ENCODE measurements at regions not wholly inside any gene's neighbourhood (a gene's known extent, or its start where the extent isn't known, plus 50 kb on each side); places are given as distances from the start of the nearest gene placed in this dataset.

GRCh38 chr5:2902742-2903297 lies 151.3 kb upstream of the IRX2 start:
- intact Hi-C loops (cut with DNase I; ENCODE audit: low total_unique reads): no loop called here
- TF ChIP-seq POLR2A (IDR thresholded peaks at IDR 0.05) (no peak), CTCF (IDR thresholded peaks at IDR 0.05) (no peak)
- 90 to 95% methylated on average over 13 of the region's 13 CpGs for WGBS, 2 donors
- DNase-seq (ENCODE audit: low spot score in 2 of 2): peak in 1 of 2 donors; percentile 74
- no peak overlapping the region for H3K4me3 ChIP-seq (ENCODE audit: low read depth, poor library complexity, severe bottlenecking)

GRCh38 chr5:2902186-2902585 lies 150.7 kb upstream of the IRX2 start:
- no peak overlapping the region for H3K4me3 ChIP-seq (ENCODE audit: low read depth, poor library complexity, severe bottlenecking)
- TF ChIP-seq CTCF (IDR thresholded peaks at IDR 0.05) (no peak), POLR2A (IDR thresholded peaks at IDR 0.05) (no peak)
- WGBS, 2 donors: 74 to 75% methylated on average over 5 of the region's 5 CpGs
- peak in 1 of 2 donors; percentile 36 for DNase-seq (ENCODE audit: low spot score in 2 of 2)
- intact Hi-C loops (cut with DNase I; ENCODE audit: low total_unique reads): no loop called here

GRCh38 chr5:2901511-2901910 lies 150.0 kb upstream of the IRX2 start:
- 82 to 84% methylated on average over 10 of the region's 10 CpGs for WGBS, 2 donors
- intact Hi-C loops (cut with DNase I; ENCODE audit: low total_unique reads): no loop called here
- peak in 1 of 2 donors; percentile 67 for DNase-seq (ENCODE audit: low spot score in 2 of 2)
- no peak for TF ChIP-seq POLR2A (IDR thresholded peaks at IDR 0.05)
- no peak for TF ChIP-seq CTCF (IDR thresholded peaks at IDR 0.05)
- no peak overlapping the region for H3K4me3 ChIP-seq (ENCODE audit: low read depth, poor library complexity, severe bottlenecking)

GRCh38 chr5:2901096-2901495 lies 149.6 kb upstream of the IRX2 start:
- H3K4me3 ChIP-seq (ENCODE audit: low read depth, poor library complexity, severe bottlenecking): no peak overlapping the region
- WGBS, 2 donors: 70 to 71% methylated on average over 6 of the region's 6 CpGs

GRCh38 chr5:2900360-2900759 lies 148.9 kb upstream of the IRX2 start:
- TF ChIP-seq POLR2A (IDR thresholded peaks at IDR 0.05): no peak
- no peak for TF ChIP-seq CTCF (IDR thresholded peaks at IDR 0.05)
- peak in 1 of 2 donors; percentile 7 for DNase-seq (ENCODE audit: low spot score in 2 of 2)
- H3K4me3 ChIP-seq (ENCODE audit: low read depth, poor library complexity, severe bottlenecking): no peak overlapping the region
- intact Hi-C loops (cut with DNase I; ENCODE audit: low total_unique reads): no loop called here

More at GRCh38 chr5:2901096-2901495, 149.6 kb upstream of the IRX2 start:
- intact Hi-C loops (cut with DNase I; ENCODE audit: low total_unique reads): no loop called here
- peak in 1 of 2 donors; percentile 14 for DNase-seq (ENCODE audit: low spot score in 2 of 2)
- TF ChIP-seq POLR2A (IDR thresholded peaks at IDR 0.05): no peak
- TF ChIP-seq CTCF (IDR thresholded peaks at IDR 0.05): no peak

GRCh38 chr5:2899311-2899710 lies 147.8 kb upstream of the IRX2 start:
- intact Hi-C loops (cut with DNase I; ENCODE audit: low total_unique reads): no loop called here
- H3K4me3 ChIP-seq (ENCODE audit: low read depth, poor library complexity, severe bottlenecking): no peak overlapping the region
- 79 to 84% methylated on average over 9 of the region's 9 CpGs for WGBS, 2 donors
- DNase-seq (ENCODE audit: low spot score in 2 of 2): peak in 1 of 2 donors; percentile 71
- TF ChIP-seq CTCF (IDR thresholded peaks at IDR 0.05): no peak
- TF ChIP-seq POLR2A (IDR thresholded peaks at IDR 0.05): no peak

All from lower leg skin (tissue), 4 donors.